A204.1 (cell line): ENCODE measurements at regions not wholly inside any gene's neighbourhood (a gene's known extent, or its start where the extent isn't known, plus 50 kb on each side); places are given as distances from the start of the nearest gene placed in this dataset.

Experiments
- FAIRE-seq: peaks from 2 replicates; lab custom pipeline; 2012; peaks lifted over from hg19 to GRCh38; lab: Jason Lieb, UNC

DNA sequence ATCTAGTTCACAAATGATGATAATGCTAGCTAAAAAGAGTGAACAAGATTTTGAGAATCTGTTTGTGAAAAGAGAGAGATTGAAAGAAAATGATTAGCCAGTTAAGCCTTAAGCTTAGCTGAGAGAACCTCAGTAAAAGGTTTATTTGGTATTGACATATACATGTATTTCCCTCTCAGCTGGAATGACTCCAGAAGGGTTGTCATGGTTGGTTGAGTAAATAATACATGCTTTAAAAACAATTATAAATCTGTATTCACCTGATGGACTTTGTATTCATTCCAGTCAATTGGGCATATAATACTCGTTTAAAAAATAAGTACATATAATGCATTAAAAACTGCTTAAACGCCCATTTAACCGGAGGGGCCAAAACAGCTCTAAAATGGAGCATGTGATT is 181.4 kb downstream of the GRB14 start:
- FAIRE-seq = no peak

DNA sequence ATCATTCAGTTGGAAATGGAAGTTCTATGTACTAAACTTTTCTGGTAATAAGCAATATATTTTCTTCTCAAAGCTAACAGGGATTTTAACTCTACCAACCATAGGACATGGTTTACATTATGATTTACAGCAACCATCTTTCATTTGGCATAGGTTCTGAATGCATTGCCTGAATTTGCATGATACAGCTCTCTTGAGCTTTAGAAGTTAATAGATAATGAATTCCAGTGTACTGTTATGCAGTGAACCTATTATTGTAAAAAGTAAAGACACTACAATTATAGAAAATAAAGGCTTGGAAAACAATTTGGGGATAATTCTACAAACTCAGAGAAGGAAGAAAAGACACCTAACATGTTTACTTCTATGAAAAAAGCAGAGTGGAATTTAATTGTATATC is 182.0 kb downstream of the GRB14 start:
- FAIRE-seq = no peak

DNA sequence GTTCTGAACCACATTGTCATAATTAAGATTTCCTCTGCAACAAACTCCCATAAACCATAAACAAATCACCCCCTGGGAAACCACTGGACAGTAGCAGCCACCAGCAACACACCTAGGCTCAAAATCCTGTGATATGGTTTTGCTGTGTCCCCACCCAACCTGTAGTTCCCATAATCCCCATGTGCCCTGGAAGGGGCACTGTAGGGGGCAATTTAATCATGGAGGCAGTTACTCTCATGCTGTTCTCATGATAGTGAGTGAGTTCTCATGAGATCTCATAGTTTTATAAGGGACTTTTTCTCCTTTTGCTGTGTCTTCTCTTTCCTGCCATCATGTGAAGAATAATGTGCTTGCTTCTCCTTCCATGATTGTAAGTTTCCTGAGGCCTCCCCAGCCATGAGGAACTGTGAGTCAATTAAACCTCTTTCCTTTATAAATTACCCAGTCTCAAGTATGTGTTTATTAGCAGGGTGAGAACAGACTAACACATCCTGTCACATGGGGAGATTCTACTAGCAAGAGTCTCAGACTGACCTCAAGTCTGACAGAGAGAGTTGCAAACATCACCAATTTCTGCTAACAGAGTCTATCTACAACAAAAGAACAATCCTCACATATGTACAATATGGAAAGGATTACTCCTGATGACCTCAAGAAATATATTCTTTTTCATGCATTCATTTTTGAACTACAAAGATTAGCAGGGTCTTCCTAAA is 182.6 kb downstream of the GRB14 start:
- FAIRE-seq = no peak

DNA sequence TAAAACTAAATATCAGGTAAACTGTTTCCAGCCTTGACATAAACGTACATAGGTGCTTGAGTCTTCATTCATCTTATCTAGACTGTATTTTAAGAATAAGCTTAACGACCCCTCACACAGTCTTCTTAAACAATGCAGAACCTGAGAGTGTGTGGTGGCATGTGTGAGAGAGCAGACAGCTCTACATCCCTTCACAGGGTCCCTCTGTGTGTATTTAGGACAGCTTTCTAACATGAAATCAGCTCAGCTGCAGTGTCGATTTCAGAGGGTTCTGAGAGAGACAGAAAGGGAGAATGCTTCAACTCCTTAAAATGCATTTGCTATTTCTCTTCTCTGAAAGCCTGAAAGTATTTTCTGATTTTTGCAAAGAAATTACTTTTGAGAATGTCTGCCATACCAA is 185.2 kb downstream of the GRB14 start:
- FAIRE-seq = no peak

DNA sequence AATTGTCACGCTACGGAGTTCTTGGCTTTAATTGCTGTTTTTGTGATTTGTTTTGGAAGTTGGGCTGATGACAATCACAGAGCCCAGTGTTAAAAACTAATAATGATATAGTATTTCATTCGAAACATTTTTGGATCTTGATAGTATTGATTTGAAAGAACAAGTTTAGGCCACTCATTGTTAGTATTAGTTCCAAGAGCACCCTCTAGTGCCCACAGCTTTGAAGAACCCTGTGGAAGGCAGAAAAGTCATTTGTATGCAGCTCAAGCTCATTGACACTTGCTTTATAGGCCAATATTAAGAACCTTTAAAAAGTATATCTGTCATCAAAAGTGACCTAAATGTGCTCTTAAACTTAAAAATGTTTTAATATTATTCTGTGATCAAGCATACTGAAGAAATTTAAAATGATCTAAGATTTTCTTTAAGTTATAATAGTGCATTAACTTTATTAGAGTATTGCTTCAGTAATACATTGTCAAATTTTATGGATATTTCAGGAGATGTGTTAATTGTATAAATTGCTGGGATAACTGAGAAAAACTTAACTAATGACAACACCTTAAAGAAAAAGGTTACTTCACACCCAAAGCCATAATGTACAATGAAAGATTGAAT is 191.0 kb downstream of the GRB14 start:
- FAIRE-seq = peak; percentile 76

DNA sequence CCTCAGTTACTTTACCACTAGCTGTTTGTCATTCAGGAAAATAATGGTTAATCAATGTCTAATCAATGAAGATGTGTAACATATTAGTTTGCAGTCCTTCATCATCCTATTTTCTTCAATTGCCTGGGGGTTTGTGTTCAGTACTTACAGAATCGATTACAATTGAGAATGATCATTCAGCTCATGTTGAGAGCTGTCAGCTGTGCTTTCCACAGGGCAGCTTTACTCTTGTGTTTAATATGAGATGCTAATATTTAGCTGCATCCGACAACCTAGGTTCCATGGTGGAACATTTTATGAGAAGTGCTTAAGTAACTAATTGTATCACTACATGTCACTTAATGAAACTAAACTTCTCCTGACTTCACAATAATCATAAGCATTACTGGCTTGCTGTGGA is 191.9 kb downstream of the GRB14 start:
- FAIRE-seq = no peak

DNA sequence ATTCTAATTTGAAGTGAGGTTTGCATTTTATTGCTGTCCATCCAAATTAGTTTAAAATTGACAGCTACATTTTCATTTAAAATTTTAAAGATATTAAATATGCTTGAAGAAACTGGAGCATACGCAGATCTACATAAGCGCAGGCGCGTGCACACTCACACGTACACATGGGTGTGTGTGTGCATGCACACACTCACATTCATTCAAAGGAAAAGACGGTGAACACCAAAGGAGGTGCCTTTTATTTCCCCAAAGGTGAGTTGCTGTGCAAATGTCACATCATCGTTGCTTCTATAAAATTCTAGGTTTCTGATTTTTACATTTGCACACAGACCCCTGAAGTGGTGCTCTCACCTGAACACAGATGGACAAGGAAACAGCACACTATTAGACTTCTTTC is 194.2 kb downstream of the GRB14 start:
- no peak for FAIRE-seq

DNA sequence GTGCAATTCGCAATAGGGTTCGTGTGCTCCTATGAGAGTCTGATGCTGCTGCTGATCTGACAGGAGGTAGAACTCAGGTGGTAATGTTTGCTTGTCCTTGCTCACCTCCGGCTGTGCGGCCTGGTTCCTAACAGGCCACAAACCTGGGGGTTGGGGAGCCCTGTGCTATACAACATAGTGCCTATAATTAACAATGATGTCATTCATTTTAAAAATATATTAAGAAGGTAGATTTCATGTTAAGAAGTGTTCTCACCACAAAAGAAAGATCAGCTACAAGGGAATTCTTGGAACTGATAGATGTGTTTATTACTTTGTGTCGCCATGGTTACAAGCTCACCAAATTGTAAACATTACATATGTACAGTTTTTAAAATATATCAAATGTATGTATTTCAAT is 200.5 kb downstream of the GRB14 start:
- FAIRE-seq = no peak

DNA sequence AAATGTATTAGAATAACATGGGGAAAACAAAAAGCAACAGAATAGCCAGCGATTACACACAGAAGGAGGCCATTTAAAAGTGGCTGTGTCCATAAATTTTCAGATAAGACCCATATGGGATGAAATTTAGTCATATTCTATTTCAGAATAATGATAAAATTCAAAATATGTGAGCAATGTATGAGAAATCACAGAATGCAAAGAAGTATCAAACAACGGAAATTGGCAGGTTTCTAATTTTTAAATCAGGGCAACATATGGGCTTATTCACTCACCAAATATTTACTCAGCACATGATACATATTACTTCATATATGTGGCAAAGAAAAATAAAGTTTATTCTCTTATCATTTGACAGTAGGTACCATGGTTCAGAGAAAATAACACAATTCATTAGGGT is 208.5 kb downstream of the GRB14 start:
- FAIRE-seq = no peak

DNA sequence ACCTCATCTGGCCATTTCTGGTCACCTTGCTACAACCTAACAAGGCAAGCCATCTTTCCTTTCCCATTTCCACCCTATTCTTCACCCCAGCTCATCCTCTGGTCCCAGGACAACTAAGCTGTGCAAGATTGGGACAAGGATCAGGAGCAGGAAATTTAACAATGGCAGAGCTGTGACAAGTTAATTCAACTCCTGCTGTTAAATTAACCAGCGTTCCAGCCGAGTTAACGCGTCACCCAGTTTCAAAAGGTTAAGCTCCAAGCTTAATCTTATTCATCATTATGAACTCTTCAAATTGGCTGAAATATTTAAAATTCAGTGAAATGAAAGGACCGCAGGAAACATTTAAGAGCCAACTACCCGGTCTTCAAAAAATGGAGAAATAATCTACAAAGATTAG is 231.9 kb downstream of the GRB14 start:
- FAIRE-seq = no peak

DNA sequence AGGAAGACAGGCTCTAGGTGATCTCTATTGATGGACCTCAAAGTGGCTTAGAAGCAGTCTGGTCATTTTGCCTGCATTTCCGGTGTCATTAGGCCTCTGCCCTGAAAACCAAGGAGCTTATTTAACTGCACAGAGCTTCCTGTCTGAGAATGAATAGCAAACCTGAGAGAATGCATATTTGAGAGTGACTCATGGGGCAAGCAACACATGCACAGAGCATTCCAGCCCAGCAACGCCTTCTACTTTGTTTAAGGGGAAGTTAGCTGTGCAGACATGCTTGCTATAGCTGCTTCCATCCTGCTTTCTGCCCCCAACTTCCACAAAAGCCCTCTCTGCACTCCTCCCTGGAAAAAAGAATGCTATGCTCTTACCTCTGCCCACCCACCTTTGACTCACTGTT is 232.8 kb downstream of the GRB14 start:
- FAIRE-seq = no peak

DNA sequence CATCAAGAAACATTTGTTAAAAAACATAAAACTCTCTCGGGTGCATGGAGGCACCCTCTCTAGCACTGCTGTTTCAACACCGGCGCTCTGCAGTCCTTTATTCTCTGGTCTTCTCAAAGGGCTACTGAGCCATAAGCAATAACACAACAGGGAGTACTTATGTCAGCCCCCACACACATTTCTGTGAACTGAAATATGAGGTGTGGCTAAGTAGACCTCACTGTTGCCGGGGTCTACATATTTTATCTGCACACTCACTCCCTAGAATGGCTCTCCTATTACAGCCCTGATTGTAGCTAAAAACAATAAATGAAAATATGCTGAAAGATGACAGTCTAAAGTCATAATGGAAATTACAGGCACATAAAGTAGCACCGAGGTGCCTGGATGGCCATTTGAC is 235.1 kb downstream of the GRB14 start:
- FAIRE-seq = no peak

DNA sequence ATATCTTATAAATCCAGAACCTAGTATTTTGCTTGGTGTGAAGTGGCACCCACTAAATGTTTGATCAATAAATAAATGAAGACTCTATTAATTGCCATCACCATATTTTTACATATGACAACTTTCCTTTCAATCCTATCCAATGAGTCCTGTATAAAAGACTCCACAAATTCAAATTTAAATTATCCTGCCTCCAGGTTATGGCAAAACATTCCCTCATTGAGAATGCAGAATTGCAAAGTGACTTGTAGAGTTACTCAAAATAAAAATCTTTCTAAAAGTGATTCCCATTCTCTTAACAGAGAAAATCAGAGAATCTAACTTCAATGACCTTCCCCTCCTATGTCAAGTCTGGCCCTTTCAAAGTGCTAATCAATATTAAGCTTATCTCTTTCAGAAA is 236.8 kb downstream of the GRB14 start:
- FAIRE-seq = no peak

DNA sequence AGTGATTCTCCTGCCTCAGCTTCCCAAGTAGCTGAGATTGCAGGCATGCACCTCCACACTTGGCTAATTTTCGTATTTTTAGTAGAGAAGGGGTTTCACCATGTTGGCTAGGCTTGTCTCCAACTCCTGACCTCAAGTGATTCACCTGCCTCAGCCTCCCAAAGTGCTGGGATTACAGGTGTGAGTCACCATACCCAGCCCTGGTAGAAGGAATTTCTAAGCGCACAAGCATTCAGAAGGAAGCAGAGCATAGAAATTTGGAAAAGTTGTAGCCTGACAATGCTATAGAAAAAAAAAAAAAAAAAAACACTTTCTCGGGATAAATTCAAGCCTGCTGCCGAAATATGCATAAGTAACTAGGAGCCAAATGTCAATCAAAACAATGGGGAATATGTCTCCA is 249.4 kb downstream of the GRB14 start:
- FAIRE-seq = no peak

DNA sequence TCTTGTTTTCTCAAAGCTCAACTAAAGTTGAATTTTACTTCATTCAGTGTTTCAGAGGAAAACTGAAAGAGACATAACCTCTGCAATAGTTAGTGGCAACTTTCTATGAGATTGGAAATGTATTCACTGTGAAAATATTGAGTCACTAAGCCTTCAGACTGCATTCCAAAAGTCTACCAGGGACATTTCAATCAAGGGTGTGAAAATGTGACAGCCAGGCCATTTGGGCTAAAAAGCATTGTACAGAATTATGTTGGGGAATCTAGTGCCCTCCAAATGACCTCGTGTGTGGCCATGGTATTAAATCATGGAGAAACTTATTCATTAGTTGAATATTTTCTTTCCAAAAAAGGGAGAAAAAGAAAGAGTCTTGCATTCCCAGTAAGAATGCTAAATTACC is 251.9 kb downstream of the GRB14 start:
- no peak for FAIRE-seq

DNA sequence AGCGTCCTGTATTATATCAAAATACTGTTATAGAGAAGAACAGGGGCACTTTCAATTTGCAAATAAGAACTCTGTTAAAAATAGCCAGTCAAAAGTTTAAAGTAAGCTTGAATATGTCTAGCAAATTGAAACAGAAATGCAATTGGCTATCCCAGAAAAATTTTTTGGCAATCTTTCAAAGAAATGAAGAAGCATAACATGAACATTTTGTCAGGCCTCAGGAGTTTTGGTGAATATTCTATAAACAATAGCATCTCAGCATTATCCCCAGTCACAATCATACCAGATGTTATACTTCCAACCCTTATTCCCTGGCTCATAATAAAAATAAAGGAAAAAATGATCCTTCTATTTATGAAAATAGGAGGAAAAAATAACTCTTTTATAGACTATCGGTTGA is 252.4 kb downstream of the GRB14 start:
- no peak for FAIRE-seq

DNA sequence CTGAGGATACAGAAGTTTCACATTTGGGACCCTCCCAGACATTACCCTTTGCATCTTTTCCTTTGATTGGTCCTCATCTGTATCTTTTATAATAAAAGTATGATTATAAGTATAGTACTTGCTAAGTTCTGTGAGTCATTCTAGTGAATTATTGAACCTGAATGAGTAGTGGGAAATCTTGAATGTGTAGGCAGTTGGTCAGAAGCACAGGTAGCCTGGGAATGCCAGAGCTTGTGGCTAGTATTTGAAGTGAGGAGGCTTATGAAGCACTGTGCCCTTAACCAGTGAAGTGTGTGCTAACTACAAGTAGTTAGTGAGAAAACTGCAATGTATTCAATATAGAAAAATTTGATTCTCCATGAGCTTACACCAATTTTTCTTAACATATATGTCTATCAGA is 257.6 kb downstream of the GRB14 start:
- FAIRE-seq = no peak

DNA sequence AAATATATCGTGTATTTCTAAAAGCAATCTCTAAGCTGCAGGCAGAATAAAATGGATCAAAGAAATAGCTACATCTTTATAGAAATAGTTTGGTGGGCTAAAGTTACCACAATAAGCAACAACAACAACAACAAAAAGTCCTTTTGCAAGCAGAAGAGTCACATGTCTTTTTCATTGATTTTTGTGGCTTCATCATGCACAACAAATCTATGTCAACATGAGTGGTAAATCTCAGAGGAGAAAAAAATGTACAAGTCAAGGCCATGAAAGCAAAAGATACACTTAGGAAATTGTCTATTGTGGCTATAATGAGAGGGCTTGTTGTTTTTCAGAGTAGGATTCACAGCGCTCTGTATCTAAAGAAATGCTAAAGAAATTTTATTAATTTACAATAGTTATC is 269.7 kb downstream of the GRB14 start:
- FAIRE-seq = no peak

DNA sequence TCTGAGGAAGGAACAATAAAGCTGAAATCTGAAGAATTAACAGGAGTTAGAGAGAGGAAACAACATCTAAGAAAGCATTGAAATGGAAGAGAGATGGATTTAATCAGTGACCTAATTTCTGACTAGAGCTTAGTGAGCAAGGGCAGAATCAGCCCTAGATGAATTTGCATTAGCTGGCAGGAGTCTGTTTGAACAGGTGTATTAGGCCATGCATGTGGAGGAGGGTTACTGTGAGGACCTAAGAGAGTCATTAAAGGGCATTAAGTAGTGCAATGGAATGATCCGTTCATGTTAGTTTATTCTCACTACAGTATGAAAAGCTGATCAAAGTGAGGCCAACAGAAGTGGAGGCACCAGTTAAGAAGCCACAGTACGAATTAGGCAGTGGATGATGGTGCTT is 285.3 kb downstream of the GRB14 start:
- no peak for FAIRE-seq

DNA sequence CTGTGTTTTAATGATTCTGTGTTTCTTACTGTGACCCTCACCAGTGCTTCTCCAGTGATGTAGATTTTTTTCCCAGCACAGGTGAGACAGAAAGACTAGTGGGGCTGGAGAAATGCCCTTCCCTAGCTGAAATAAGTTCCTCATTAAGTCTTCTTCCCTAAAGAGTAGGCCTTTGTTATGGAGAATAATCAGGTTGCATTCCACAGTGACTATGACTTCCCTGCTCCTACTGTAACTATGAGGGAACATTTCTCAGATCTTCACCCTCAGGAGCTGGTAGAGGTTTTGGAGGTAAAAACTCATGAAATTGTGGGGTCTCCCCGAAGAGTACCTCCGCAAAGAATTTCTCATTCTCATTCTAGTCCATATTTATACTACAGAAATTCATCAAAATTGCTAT is 286.2 kb downstream of the GRB14 start:
- FAIRE-seq = no peak

DNA sequence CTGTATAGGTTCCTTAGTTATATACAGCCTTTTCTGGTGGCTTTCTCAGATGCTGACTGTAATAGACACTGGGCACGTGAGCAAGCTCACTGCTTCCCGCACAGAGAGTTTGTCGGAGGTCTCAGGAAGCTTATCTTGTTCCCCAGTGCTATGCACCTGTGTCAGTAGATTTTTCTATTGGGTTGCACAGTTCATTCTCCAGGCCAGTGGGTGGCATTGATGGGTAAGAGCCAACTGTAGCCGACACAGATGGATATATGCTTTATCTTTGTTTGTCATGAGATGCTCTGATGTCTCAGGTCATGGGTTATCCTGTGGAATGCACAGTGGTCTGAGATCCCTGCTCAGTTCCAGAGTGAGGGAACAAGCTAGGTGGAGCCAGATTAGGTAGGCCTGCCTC is 293.0 kb downstream of the GRB14 start:
- no peak for FAIRE-seq

DNA sequence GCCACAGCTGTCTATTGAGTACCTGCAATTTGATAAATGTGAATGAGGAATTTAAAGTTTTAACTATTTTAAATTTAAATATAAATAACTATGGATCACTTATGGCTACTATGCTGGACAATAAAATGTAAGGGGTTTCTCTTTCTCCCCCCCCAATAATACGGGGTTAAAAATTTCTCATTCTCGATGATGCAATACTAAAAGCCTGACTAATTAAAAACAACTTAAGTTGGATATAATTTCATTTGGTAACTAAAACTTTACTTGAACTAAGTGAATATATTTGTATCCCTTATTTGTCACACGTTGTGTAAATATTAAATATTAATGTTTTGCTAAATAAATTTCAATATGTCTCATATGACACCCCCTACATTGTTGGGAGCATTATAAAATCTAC is 297.3 kb downstream of the GRB14 start:
- FAIRE-seq = no peak

DNA sequence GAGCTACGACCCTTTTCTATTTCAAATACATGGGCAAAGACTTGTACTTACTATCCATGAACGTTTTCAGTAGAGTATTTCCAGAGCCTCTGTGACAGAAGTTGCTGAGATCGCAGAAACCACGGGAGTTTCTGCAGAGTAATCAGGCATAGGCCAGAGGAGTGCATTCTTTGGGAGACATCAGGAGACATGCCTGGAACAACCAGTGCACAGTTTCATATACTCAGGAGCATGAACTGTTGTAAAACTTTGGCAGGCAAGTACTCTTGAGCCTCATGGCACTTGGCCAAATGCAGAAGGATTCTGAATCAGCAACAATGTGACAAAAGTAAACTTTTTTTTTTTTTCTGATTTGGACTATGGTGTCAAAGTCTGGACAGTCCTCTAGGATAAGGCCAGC is 307.1 kb downstream of the GRB14 start:
- FAIRE-seq = no peak

DNA sequence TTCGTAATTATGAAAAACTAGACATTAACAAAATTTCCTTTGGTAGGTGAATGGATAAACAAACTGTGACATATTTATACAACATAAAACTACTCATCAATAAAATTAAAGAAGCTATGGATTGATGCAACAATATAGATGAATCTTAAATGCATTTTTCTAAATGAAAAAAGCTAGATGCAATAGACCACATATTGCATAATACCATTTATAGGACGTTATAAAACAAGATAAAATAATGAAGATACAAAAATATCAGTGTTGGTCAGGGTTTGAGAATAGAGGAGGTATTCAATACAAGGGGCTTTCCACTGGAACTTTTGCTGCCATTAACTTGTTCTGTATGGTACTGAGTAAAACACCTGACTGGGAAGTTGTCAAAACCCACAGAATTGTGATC is 314.4 kb downstream of the GRB14 start:
- no peak for FAIRE-seq

DNA sequence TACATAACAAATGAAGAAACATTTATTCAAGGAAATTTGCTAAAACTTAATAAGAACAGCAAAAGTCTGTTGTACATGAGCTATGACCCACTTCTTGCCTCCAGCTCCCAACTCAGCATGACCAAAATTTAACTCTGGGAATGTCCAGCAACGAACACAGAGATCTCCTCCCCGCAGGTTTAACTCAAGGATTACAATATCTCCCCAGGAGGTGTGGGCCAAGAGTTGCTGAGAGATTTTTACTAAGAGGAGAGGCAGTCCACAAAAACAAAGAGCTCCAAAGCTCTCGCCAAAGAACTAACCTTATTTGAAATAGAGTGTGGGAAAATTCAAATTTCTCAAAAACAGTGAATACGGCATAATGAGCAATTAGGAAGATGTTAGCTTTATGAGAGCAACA is 318.5 kb downstream of the GRB14 start:
- FAIRE-seq = no peak
